ENCODE measurements at regions not wholly inside any gene's neighbourhood (a gene's known extent, or its start where the extent isn't known, plus 50 kb on each side); places are given as distances from the start of the nearest gene placed in this dataset.

DNA sequence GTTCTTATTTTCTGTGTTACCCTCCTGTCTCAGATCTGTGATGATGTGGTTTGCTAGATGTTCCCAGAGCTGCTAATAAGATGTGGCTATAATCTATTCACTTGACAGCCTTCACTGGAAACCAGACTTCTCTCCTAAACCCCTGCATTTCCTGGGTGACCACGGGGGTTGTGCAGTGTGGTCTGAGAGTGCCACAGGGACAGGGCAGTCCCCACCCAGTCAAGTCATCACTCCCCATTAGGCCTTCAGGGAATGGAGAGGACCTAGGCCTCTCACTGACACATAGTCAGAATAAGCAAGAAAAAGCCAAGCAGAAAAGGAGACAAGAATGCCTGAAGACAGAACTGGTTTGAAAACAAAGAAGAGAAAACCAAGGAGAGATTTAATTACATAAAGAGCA, 58.3 kb downstream of the GJD2 start:
- intact Hi-C loops (cut with micrococcal nuclease): no loop called here
- ChIA-PET CTCF (interaction anchor here (2.0 kb wide), 1 partner anchor 12 kb away, joined by 7 read pairs; no protein-coding TSS in a partner anchor), RAD21 (ENCODE audit: low non-redundant PET in 1 of 2, low total read pairs in 2 of 2, uncharacterized antibody in 2 of 2, unreplicated experiment in 2 of 2) (no interaction called here), POLR2A (no interaction called here)
- TF ChIP-seq CEBPB (IDR thresholded peaks at IDR 0.05; ENCODE audit: low read depth) (no peak), POLR2A (IDR thresholded peaks at IDR 0.05; ENCODE audit: borderline replicate concordance, extremely low read depth, insufficient read depth, insufficient read length) (no peak), SP1 (IDR thresholded peaks at IDR 0.05; ENCODE audit: low read depth) (no peak), RAD21 (IDR thresholded peaks at IDR 0.05; ENCODE audit: low read depth) (no peak), EGR1 (IDR thresholded peaks at IDR 0.05; ENCODE audit: low read depth) (no peak), SRF (IDR thresholded peaks at IDR 0.05; ENCODE audit: low read depth) (no peak), YY1 (IDR thresholded peaks at IDR 0.05; ENCODE audit: extremely low read depth, insufficient replicate concordance, low read depth, low read length) (no peak), POLR2AphosphoS5 (IDR thresholded peaks at IDR 0.05; ENCODE audit: low read depth, low read length) (no peak), FOSL1 (IDR thresholded peaks at IDR 0.05; ENCODE audit: low read depth) (no peak), TCF7L2 (IDR thresholded peaks at IDR 0.05; ENCODE audit: borderline replicate concordance, extremely low read depth, insufficient read depth, insufficient read length) (no peak), EZH2 (IDR thresholded peaks at IDR 0.05) (no peak), ELF1 (IDR thresholded peaks at IDR 0.05; ENCODE audit: borderline replicate concordance, low read depth) (no peak), EZH2phosphoT487 (IDR thresholded peaks at IDR 0.05; ENCODE audit: borderline replicate concordance) (no peak), SIN3A (IDR thresholded peaks at IDR 0.05; ENCODE audit: low read depth) (no peak)
- TF ChIP-seq, protein P1, sequence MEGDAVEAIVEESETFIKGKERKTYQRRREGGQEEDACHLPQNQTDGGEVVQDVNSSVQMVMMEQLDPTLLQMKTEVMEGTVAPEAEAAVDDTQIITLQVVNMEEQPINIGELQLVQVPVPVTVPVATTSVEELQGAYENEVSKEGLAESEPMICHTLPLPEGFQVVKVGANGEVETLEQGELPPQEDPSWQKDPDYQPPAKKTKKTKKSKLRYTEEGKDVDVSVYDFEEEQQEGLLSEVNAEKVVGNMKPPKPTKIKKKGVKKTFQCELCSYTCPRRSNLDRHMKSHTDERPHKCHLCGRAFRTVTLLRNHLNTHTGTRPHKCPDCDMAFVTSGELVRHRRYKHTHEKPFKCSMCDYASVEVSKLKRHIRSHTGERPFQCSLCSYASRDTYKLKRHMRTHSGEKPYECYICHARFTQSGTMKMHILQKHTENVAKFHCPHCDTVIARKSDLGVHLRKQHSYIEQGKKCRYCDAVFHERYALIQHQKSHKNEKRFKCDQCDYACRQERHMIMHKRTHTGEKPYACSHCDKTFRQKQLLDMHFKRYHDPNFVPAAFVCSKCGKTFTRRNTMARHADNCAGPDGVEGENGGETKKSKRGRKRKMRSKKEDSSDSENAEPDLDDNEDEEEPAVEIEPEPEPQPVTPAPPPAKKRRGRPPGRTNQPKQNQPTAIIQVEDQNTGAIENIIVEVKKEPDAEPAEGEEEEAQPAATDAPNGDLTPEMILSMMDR (IDR thresholded peaks at IDR 0.05 in 2 of 3, conservative IDR thresholded peaks at IDR 0.05 in 1 of 3; ENCODE audit: borderline replicate concordance in 1 of 3, insufficient read depth in 1 of 3, low read depth in 2 of 3, low read length in 2 of 3): no peak
- TF ChIP-seq, protein P2, sequence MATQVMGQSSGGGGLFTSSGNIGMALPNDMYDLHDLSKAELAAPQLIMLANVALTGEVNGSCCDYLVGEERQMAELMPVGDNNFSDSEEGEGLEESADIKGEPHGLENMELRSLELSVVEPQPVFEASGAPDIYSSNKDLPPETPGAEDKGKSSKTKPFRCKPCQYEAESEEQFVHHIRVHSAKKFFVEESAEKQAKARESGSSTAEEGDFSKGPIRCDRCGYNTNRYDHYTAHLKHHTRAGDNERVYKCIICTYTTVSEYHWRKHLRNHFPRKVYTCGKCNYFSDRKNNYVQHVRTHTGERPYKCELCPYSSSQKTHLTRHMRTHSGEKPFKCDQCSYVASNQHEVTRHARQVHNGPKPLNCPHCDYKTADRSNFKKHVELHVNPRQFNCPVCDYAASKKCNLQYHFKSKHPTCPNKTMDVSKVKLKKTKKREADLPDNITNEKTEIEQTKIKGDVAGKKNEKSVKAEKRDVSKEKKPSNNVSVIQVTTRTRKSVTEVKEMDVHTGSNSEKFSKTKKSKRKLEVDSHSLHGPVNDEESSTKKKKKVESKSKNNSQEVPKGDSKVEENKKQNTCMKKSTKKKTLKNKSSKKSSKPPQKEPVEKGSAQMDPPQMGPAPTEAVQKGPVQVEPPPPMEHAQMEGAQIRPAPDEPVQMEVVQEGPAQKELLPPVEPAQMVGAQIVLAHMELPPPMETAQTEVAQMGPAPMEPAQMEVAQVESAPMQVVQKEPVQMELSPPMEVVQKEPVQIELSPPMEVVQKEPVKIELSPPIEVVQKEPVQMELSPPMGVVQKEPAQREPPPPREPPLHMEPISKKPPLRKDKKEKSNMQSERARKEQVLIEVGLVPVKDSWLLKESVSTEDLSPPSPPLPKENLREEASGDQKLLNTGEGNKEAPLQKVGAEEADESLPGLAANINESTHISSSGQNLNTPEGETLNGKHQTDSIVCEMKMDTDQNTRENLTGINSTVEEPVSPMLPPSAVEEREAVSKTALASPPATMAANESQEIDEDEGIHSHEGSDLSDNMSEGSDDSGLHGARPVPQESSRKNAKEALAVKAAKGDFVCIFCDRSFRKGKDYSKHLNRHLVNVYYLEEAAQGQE (IDR thresholded peaks at IDR 0.05; ENCODE audit: low read depth): no peak
- TF ChIP-seq, protein P3, sequence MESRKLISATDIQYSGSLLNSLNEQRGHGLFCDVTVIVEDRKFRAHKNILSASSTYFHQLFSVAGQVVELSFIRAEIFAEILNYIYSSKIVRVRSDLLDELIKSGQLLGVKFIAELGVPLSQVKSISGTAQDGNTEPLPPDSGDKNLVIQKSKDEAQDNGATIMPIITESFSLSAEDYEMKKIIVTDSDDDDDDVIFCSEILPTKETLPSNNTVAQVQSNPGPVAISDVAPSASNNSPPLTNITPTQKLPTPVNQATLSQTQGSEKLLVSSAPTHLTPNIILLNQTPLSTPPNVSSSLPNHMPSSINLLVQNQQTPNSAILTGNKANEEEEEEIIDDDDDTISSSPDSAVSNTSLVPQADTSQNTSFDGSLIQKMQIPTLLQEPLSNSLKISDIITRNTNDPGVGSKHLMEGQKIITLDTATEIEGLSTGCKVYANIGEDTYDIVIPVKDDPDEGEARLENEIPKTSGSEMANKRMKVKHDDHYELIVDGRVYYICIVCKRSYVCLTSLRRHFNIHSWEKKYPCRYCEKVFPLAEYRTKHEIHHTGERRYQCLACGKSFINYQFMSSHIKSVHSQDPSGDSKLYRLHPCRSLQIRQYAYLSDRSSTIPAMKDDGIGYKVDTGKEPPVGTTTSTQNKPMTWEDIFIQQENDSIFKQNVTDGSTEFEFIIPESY (IDR thresholded peaks at IDR 0.05; ENCODE audit: extremely low read depth, insufficient replicate concordance, low read length): no peak
- Histone ChIP-seq H3K4me3 (replicated peaks in 1 of 2; ENCODE audit: low read depth in 1 of 2, low read length in 2 of 2) (no peak overlapping the region), H3K79me2 (ENCODE audit: insufficient read depth, low read length) (no peaks in the 10 kb centered on the region), H4K20me1 (ENCODE audit: insufficient read depth) (no peaks in the 10 kb centered on the region), H3K27ac (ENCODE audit: low read depth, low read length) (no peak overlapping the region), H3K27me3 (ENCODE audit: insufficient read depth, low read length) (no peaks in the 10 kb centered on the region), H3K4me1 (ENCODE audit: control insufficient read depth in 1 of 2, insufficient read depth in 2 of 2, low read length in 2 of 2) (peaks cover 4 to 8% of the 10 kb centered on the region in 2 experiments; a peak in 2 of 4 replicates), H3K9ac (ENCODE audit: low read length) (no peak overlapping the region), H2AFZ (ENCODE audit: low read depth, low read length, poor library complexity, severe bottlenecking) (no peak overlapping the region), H3K9me3 (ENCODE audit: control insufficient read depth in 1 of 2, insufficient read depth in 1 of 2, low read depth in 1 of 2, low read length in 2 of 2) (no peaks in the 10 kb centered on the region), H3K36me3 (ENCODE audit: control insufficient read depth in 1 of 2, insufficient read depth in 2 of 2, low read length in 2 of 2) (no peaks in the 10 kb centered on the region), H3K9me2 (ENCODE audit: insufficient read depth) (no peaks in the 10 kb centered on the region), H3K4me2 (ENCODE audit: low read length) (no peak overlapping the region)
- DNase-seq (ENCODE audit: low read depth, low spot score): no peak
- no peak for ATAC-seq
- no TSS peak for BruUV-seq (replicated peaks)
